SU-DHL-6 (cell line): ENCODE measurements at regions not wholly inside any gene's neighbourhood (a gene's known extent, or its start where the extent isn't known, plus 50 kb on each side); places are given as distances from the start of the nearest gene placed in this dataset.
"Not testable (repeated sequence)": the region's sequence is repeated elsewhere in the genome, so short reads cannot be mapped to it uniquely, and the experiment has no call there.

Experiments
- EZH2phosphoT487 ChIP-seq: fragments of 200-600 bp; sonication (generic), shearing (Covaris generic); conservative IDR thresholded peaks from 2 replicates; pipeline ENCODE4 v1.6.1; 2018; ENCODE audit warnings: mild to moderate bottlenecking, antibody characterized with exemption, low read length, moderate library complexity, mixed read lengths
- TF ChIP-seq, protein P1 (sequence below): fragments of 200-600 bp; sonication (generic); IDR thresholded peaks from one replicate; pipeline ENCODE4 v1.5.1; 2017; ENCODE audit warnings: antibody characterized with exemption, mild to moderate bottlenecking, low read length, moderate library complexity; ENCODE audit not compliant: insufficient read depth, poor library complexity, severe bottlenecking

DNA sequence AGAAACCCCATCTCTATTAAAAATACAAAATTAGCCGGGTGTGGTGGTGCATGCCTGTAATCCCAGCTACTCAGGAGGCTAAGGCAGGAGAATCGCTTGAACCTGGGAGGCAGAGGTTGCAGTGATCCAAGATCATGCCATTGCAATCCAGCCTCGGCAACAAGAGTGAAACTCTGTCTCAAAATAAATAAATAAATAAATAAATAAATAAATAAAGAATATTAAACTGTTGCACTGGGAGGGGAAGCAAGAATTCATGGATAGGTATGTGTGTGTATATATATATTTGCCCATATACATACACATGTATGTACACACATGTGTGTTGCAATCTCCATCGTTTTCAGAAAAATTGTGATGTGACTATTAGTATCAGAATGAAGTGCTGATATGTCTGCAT, 231.4 kb downstream of the CPS1 start:
- TF ChIP-seq, protein P1, sequence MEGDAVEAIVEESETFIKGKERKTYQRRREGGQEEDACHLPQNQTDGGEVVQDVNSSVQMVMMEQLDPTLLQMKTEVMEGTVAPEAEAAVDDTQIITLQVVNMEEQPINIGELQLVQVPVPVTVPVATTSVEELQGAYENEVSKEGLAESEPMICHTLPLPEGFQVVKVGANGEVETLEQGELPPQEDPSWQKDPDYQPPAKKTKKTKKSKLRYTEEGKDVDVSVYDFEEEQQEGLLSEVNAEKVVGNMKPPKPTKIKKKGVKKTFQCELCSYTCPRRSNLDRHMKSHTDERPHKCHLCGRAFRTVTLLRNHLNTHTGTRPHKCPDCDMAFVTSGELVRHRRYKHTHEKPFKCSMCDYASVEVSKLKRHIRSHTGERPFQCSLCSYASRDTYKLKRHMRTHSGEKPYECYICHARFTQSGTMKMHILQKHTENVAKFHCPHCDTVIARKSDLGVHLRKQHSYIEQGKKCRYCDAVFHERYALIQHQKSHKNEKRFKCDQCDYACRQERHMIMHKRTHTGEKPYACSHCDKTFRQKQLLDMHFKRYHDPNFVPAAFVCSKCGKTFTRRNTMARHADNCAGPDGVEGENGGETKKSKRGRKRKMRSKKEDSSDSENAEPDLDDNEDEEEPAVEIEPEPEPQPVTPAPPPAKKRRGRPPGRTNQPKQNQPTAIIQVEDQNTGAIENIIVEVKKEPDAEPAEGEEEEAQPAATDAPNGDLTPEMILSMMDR, result not testable (repeated sequence)
- TF ChIP-seq EZH2phosphoT487, result not testable (repeated sequence)
